HG03095 (cell line): ENCODE measurements at regions not wholly inside any gene's neighbourhood (a gene's known extent, or its start where the extent isn't known, plus 50 kb on each side); places are given as distances from the start of the nearest gene placed in this dataset.

Source experiments
- ATAC-seq: cut with Tn5 transposase; IDR thresholded peaks from one replicate; pipeline ENCODE4 v1.9.1; 2021; ENCODE audit warnings: moderate library complexity; ENCODE audit not compliant: unreplicated experiment

DNA sequence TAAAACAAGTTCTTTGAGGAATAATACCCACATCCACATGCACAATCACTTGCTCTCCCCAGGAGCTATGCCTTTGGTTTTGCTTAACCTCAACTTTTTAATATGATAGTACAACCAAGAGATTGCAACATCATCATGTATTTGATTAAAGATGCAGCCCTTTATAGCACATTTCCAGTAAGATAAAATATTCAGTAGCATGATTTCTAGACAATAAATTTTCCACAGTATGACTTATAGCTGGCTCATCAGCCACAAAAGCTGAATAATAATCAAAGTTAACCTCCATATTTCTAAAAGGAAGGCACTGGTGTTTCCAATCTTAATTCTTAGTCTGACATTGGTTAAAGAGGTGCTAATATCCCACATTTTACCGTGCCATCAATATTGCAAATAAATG lies 622.5 kb downstream of the TBL1XR1 start:
- no peak for ATAC-seq

DNA sequence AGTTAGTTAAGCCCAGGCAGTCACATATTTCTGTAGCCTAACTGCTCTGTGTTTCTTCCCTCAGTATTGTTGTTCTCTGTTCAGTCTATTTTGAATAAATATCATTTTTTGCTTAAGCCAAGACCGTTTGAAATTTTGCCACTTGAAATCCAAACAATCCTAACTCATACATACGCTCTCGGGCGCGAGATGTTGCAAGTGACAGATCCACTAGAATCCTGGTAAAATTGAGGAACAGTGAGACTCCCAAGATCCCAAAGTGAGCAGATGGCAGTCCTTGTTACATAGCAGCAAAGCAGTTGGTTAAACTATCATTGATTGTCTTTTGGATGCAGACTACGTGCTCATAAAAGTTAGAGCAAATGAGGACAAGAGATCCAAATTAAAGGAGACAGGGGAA lies 625.4 kb downstream of the TBL1XR1 start:
- no peak for ATAC-seq

DNA sequence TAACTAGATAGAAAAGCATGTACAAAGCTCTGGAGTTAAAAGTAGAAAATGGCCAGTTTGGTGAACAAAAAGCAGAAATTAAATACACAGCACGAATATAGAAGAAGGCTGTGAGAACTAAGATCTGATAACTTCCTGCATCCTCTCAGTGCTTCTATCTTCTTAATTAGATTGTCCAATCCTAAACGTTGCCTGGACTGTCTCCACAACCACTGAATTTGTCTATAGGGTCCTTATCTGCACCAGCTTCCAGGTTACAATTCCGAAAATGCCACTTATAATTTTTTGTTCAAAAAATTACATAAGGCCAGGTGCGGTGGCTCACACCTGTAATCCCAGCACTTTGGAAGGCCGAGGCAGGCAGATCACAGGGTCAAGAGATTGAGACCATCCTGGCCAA lies 626.3 kb downstream of the TBL1XR1 start:
- ATAC-seq = no peak

DNA sequence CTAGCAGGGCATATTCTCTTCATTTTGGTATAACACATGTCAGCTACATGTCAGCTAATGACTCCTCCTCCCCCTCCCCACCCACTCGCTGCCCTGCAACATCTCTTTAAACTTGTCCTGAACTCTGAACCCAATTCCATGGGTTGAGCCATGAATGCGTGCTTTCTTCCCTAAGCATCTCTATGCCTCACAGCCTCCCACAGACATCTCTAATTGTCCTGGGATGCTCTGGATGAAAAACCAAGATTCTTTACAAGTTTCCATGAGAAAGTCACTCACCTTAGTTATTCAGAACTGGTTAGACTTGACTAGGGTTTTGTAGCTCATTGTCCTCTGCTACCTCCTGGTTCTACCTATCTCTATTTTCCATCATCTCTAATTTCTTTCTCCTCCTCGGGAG lies 629.1 kb downstream of the TBL1XR1 start:
- no peak for ATAC-seq

DNA sequence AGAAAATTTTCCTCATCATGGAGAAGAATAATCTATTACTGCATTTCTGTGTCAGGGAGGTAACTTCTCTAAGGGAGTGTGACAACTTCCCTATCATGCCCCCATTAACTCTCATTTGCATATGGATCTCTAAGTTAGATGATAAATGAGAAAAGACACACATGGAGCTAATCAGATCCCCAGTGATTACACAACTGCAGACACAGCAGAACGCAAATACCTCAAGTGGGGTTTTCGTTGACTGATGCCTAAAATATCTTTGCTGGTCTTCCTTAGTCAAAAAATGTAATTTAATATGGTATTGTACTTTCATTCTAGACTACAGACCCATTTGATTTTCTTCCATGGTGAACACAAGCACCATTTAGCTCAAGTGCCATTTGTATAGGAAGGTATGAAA lies 630.5 kb downstream of the TBL1XR1 start:
- ATAC-seq = no peak

DNA sequence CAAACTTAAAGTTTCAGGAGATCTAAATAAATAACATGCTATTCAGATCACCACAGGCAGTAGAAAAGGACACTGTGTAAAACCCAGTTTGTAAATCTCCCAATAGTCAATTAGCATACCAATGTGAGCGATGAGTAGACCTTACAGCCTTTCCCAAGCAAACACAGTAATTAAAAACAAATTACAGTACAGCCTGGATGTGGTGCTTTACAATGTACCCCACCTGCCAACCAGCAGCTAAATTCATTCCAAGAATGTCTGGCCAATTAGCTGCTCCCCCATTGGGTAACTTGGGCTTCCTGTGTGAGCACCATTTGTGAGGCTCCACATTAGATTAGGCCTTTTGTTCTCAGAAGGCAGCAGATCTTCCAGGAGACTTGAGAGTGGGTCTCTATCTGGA lies 635.0 kb downstream of the TBL1XR1 start:
- no peak for ATAC-seq

DNA sequence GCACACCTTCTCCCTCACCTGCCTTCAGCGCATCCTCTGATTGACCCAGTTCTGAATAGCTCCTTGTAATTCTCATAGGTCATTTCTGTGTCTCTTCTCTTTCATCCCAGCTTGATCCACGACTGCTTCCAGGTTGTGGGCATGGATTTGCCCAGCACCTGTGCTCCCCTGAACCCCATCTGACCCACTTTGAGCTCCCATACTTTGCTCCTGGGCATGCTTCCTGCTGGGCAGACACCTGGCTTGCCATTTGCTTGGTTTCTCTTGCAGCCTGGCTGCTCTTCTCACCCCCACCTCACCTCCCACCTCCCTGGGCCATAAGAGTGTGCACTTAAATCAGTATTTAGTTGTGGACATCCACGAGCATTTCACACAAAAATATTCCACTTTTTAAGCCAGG lies 635.5 kb downstream of the TBL1XR1 start:
- ATAC-seq = no peak

DNA sequence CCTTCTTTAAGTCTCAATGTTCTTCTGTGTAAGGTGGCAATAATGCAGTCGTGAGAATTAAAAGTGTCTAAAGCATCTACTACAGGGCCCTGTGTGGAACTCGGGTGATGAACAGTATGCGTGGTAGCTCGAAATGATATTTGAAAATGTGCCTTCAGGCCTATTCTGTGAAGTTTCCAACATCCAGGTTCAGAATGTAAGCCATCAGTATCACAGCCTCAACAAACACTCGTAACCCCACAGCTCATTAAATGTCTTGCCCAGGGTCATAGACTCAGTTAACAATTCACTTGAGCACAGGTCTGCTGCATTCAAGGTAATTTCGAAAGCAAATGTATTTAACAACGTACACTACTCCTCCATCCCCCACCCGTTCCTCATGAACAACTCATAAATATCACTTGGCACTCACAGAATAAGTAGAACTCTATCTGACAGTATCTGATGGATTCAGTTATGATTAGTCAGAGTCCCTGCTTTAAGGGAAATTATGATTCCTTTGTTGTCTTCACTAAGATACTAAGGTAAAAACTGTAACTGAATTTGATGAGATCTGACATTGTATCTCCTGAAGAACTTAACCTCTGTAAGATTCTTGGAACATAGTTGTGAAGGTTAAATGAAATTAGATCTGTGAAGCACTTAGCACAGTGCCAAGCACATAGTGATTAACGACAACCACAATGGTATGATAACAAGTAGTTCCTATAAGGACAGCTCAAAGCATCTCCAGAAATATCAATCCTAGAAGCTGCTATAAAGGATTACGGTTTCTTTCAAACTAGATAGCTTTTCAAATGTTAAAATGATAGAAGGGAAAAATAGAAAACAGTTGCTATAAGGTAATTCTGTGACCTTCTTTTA lies 642.3 kb downstream of the TBL1XR1 start:
- no peak for ATAC-seq

DNA sequence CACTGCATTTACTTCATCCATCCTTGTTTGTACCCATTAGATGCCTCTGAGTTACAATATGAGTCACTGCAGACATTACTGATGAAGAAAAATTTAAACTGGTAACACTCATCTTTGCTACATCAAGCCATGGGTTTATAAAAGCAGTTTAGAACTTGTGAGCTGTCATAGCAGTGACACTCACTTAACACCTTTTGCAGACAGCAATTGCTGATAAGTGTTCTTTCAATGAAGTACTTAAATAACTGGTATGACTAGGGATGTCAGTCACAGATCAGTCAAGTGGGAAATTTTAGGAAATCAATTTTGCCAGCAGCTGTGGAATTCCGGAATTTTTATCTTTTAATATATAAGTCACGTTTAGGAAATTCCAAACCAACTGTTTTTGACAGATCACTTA lies 643.0 kb downstream of the TBL1XR1 start:
- no peak for ATAC-seq

DNA sequence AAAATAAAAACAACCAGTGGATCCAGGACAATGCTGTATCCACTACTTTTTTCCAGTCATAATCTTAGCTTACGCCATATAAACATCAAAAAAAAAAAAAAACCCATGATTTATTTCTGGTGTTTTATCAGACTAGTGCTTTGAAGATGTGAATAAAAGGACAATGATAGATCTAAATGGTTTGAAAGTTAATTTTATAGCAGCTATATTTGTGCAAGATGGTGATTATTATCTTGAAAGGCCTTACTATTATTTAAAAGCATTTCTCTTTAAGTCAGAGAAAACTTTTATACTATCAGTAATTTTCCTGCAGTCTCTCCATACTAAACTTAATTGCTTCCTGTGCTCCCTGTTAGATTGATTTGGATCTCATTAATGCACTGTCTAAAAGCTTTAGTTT lies 670.3 kb downstream of the TBL1XR1 start:
- no peak for ATAC-seq

DNA sequence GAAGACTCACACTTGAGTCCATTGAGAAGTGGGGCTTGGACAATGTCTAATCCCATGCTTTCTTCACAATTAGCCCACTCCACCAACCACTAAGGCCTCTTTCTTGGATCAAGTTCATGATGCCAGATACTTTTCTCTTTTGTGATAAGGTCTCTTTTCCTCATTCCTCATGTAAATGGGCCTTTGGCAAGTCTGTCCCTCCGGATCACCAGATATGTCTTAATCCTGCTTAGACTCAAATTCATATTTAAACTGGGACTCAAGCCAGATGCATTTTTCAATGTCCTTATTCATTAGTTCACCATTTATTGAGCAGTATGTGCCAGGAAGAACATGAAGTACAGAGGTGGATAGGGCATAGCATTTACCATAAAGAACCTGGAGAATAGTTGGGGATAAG lies 671.1 kb downstream of the TBL1XR1 start:
- no peak for ATAC-seq

DNA sequence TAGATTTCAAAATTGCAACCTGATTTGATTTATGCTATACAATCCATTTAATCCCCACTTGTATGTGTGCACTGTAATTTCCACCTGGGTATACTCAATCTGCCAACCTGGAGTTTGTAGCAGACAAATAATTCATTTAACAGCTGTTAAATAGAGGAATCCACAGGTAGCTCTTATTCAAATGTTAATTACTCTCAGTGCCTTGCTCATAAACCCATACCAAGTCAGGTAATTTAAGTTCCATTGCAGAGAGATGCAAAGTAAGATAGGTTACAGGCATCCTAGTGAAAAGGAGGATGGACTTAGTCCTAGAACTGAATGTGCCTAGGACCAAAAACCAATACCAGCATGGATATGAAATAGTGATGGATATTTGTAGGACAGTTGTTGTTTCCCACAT lies 674.2 kb downstream of the TBL1XR1 start:
- ATAC-seq = no peak

DNA sequence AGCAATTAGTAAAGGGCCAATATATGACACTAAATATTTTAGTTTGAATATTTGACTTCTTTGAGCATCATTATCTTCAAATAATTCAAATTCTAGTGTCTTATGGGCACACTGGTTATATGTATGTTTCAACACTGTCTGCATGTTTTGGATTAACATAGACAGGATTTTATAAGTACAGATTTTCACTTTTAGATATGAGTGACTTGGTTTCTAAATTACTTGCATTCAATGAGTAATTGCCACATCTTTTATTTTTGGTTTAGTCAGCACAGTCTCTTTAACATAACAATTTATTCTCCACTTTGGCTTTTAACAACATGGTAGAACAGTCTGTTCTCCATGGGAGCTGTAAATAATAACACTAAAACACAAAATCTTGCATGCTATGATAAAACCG lies 674.8 kb downstream of the TBL1XR1 start:
- ATAC-seq = no peak

DNA sequence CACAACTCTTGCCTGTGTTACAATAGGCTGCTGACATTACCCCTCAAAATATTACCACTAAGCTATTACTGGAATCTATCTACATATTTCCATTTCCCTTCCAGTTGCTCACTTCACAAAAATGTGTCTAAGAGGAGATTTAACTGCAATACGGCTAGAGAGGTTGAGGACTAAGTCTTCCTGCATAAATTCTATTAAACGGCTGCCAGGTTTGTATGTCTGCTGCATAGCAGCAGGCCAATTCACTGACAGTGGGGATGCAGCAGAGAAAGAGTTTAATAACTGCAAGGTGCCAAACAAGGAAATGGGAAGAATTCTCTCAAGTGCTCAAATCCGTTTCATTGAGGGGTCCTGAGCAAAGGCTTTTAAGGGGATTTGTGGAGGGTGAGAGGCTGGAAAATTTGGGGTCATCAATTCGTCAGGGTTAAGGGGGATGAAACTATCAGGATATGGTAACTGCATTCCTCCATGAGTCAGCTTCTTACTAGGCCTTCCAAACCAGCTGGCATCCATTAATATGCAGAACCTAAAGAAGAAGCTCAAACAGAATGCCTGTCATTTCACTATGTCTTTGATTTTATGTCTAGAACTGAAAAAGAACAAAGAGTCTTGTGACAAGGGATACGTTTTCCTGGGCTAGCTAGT lies 675.6 kb downstream of the TBL1XR1 start:
- ATAC-seq = no peak

DNA sequence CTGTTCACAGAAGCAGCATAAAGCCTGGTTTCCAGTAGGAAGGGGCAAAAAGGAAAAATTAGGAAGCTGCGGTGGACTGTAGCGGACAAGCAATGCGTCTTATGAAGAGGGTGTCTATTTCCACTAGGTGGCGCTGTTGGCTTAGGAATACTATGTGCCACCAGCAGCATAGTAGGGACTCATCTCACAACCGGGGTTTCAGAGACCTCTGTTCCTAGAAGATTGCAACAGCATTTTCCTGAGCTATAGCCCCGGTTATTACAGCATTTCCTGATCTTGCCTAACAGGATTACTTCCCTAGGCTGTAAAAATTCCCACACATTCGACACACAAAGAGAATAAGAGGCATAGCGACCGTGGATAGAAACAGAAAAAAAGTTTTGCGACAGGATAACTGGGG lies 683.0 kb downstream of the TBL1XR1 start:
- ATAC-seq = no peak

DNA sequence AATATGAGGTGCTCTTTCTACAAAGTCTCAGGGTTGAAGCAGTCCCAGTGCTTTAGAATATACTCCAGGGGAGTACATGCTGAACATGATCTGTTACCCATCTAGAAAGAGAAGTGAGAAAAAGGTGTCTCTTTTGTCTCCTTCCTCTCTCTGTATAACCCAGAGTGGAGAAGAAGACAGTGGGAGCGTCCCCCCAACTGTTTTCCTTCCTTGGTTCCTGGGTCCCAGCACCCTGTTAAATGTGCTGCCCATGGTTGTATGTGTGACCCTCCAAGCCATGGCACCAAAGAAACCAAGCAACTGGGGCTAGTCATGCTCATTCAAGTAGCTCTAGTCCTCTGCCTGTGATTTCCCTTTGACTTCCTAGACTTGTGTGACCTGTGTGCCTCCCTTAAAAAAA lies 683.7 kb downstream of the TBL1XR1 start:
- ATAC-seq = no peak

DNA sequence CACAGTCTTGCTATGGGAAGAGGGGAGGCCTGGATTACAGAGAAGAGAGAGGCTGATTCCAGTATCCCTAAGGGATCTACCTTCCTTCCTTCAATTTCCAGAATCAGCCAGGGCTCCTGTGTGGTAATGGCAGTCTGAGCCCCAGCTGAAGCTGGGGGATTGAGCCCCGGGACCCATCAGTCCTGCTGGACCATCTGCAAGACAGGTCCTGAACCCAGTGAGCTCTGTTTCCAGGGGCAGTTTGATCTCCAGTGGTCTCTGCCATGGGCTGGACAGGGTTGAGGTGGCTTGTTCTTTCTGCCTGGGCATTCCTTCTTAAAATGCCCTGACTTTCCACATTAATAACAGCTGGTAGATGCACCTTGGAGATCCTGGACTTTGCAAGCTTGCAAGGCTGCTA lies 685.2 kb downstream of the TBL1XR1 start:
- no peak for ATAC-seq

DNA sequence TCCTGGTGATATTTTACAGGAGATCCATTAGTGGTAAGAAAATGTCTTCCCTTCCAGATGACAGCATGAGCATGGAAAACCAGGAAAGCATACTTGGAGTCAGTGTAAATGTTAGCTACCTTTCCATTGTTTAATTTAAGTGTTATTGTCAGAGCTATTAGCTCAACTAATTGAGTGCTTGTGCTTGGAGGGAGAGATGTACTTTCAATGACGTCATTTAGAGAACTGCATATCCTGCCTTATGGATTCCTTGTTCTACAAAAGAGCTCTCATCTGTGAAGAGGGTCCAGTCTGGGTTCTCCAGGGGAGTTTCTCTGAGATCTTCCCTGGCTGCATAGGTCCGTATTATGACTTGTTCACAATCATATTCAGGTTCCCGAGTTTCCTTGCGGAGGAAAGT lies 687.2 kb downstream of the TBL1XR1 start:
- no peak for ATAC-seq

DNA sequence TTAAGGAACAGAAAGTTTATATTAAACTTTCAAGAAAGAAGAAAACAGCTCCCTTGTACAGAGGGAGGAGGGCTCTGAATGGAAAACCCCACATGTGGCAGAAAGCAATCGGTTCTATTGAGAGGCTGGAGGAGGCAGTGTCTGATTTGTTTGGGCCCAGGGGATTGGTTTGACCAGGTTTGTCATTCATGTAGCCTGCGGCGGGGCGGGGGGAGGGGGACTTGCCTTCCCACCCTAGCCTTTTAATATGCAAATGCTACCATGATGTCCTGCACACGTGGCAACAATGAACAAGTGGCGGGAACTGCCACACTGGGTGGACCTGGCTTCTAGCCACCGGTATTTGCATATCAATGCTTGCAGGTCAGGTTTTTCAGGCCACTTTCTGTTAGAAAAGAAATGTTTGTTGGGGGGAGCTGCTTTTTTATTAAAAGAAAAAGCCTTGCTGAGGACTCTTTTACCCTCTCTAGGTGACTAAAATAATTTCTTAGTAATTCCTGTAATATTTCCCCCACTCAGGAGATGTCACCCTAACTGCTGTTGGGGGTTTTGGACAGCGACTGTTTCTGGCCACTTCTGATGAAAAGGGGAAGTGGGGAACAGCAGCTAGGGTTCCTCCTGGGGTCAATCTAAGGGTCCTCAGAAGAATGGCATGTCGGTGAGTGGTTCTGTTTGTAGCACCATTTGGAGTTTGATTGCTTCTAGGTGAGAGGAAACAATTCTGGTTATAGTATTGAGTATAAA lies 691.2 kb downstream of the TBL1XR1 start:
- ATAC-seq = no peak

DNA sequence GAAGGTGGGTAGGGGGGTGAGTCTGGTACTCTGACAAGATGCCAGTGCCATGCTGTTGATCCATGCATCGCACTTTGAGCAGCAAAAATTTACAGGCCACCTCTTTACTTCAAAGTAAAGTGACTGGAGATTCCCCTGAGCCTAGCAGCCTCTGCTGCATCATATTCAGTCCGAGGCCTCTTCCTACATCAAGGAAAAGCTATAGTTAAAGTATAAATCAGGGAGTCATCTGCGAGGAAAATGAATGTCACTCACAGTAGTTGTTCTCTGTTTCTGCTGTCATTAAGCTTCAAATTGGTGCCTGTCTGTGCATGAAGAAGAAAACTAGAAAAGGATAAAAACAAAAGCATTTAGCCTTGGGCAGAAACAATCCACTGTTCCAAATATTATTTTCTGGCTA lies 706.2 kb downstream of the TBL1XR1 start:
- no peak for ATAC-seq

DNA sequence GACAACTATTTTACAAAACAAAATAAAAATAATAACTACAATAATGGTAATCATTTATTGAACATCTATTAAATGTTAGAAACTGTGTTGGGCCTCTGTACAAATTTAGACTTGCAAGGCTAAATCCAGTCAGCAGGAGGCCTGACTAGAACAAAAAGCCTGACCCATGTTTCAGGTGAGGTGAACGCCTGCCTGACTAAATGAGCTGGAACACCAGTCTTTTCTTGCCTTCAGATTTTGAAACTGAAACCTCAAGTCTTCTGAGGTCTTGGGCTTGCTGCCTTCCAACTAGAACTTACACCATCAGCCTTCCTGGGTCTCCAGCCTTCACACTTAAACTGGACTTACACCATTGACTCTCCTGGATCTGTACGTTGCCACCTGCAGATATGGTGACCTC lies 706.9 kb downstream of the TBL1XR1 start:
- ATAC-seq = no peak

DNA sequence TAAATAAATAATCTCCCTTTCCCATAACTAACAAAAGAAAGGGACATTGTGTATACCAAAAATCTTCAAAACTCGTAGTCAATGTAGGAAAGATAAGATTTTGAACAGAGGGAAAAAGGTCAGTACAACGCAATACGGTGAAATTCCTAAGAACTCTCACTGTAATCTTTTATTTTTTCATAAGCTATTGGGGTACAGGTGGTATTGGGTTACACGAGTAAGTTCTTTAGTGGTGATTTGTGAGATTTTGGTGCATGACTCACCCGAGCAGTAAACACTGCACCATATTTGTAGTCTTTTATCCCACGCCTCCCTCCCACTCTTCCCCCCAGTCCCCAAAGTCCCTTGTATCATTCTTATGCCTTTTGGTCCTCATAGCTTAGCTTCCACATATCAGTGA lies 718.0 kb downstream of the TBL1XR1 start:
- ATAC-seq = no peak
